Erythroblast (primary cell): ENCODE measurements at regions not wholly inside any gene's neighbourhood (a gene's known extent, or its start where the extent isn't known, plus 50 kb on each side); places are given as distances from the start of the nearest gene placed in this dataset.

ENCODE experiments used
- GATA1 ChIP-seq: IDR thresholded peaks from 2 replicates; pipeline ENCODE4 v1.6.1; 2011; ENCODE audit warnings: low read depth, mild to moderate bottlenecking, control low read depth, low read length, moderate library complexity
- POLR2A ChIP-seq: IDR thresholded peaks from 2 replicates; pipeline ENCODE4 v1.6.1; 2011; ENCODE audit warnings: mild to moderate bottlenecking, low read length

DNA sequence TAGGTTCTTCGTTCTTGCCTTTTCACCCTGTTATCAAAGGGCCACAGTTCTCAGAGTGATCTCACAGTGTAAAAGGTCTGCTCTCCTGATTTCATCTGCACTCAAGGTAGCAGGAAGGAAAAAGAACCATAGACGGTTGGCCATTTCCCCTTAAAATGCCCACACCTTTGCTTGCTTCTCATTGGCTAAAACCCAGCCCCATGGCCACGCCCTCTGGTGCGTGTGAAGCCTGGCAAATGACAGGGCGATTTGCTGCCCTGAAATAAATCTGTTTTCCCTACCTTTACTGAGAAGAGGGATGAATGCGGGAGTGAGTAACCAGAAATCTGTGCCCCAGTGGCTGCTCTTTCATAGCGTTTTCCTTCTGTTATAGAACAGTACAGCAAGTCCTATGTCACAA lies 269.3 kb downstream of the POU4F1 start:
- TF ChIP-seq POLR2A (no peak), GATA1 (no peak)
